Panc1 (cell line): ENCODE measurements at regions not wholly inside any gene's neighbourhood (a gene's known extent, or its start where the extent isn't known, plus 50 kb on each side); places are given as distances from the start of the nearest gene placed in this dataset.

Source experiments
- POLR2AphosphoS5 ChIP-seq: IDR thresholded peaks from 2 replicates; pipeline ENCODE4 v1.6.1; 2012; ENCODE audit warnings: mild to moderate bottlenecking, low read depth, low read length, moderate library complexity
- TCF7L2 ChIP-seq: IDR thresholded peaks from 2 replicates; pipeline ENCODE4 v1.6.1; 2011; ENCODE audit warnings: mild to moderate bottlenecking, low read depth, low read length, inconsistent platforms
- TF ChIP-seq, protein P1 (sequence below): fragments of 450-650 bp; IDR thresholded peaks from 2 replicates; pipeline ENCODE4 v1.5.1; 2017; ENCODE audit warnings: mild to moderate bottlenecking
- TF ChIP-seq, protein P2 (sequence below), 2 experiments: IDR thresholded peaks; 2 replicates each; pipeline ENCODE4 v1.6.1; 2011 to 2012; ENCODE audit warnings: low read depth in 2 of 2, control low read depth in 1 of 2, low read length in 1 of 2, mild to moderate bottlenecking in 1 of 2, moderate library complexity in 1 of 2; ENCODE audit not compliant: insufficient read depth in 1 of 2

DNA sequence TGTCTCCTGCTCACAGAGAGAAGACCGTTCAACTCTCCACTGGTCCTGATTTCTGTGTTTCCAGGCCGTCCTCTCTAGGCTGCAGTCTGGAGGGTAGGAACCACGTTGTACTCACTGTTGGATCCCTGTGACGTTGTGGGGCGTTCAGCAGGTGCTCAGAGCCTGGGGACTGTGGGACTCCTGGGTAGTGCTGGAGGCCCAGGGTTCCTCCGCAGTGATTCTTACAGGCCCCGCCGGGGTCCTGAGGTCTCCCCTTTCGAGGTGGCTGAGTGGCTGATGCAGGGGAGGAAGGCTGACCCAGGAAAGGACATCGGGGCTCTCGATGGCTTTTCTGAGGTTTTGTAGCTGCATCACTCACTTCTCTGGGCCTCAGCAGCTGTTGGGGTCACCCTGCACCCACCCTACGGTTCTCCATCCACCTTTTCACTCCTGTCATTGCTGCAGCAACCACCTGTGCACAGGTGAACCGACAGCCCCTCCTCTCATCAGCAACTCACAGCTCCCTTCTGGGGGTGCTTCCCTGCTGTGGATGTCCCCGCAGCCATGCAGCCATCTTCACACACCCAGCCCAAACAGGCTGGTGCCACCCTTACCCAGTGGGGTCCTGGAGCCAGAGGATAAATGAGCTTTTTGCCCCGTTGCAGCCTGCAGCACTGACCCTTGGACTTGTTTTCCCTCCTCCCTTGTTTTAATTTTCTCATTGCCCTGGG is 169.6 kb upstream of the HDAC4 start:
- TF ChIP-seq, protein P1, sequence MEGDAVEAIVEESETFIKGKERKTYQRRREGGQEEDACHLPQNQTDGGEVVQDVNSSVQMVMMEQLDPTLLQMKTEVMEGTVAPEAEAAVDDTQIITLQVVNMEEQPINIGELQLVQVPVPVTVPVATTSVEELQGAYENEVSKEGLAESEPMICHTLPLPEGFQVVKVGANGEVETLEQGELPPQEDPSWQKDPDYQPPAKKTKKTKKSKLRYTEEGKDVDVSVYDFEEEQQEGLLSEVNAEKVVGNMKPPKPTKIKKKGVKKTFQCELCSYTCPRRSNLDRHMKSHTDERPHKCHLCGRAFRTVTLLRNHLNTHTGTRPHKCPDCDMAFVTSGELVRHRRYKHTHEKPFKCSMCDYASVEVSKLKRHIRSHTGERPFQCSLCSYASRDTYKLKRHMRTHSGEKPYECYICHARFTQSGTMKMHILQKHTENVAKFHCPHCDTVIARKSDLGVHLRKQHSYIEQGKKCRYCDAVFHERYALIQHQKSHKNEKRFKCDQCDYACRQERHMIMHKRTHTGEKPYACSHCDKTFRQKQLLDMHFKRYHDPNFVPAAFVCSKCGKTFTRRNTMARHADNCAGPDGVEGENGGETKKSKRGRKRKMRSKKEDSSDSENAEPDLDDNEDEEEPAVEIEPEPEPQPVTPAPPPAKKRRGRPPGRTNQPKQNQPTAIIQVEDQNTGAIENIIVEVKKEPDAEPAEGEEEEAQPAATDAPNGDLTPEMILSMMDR: no peak
- TF ChIP-seq POLR2AphosphoS5 (no peak), TCF7L2 (no peak)
- TF ChIP-seq, protein P2, sequence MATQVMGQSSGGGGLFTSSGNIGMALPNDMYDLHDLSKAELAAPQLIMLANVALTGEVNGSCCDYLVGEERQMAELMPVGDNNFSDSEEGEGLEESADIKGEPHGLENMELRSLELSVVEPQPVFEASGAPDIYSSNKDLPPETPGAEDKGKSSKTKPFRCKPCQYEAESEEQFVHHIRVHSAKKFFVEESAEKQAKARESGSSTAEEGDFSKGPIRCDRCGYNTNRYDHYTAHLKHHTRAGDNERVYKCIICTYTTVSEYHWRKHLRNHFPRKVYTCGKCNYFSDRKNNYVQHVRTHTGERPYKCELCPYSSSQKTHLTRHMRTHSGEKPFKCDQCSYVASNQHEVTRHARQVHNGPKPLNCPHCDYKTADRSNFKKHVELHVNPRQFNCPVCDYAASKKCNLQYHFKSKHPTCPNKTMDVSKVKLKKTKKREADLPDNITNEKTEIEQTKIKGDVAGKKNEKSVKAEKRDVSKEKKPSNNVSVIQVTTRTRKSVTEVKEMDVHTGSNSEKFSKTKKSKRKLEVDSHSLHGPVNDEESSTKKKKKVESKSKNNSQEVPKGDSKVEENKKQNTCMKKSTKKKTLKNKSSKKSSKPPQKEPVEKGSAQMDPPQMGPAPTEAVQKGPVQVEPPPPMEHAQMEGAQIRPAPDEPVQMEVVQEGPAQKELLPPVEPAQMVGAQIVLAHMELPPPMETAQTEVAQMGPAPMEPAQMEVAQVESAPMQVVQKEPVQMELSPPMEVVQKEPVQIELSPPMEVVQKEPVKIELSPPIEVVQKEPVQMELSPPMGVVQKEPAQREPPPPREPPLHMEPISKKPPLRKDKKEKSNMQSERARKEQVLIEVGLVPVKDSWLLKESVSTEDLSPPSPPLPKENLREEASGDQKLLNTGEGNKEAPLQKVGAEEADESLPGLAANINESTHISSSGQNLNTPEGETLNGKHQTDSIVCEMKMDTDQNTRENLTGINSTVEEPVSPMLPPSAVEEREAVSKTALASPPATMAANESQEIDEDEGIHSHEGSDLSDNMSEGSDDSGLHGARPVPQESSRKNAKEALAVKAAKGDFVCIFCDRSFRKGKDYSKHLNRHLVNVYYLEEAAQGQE (IDR thresholded peaks at IDR 0.05; ENCODE audit: insufficient read depth in 1 of 2, low read depth in 2 of 2, low read length in 1 of 2): no peak
